H9 (cell line): ENCODE measurements at regions not wholly inside any gene's neighbourhood (a gene's known extent, or its start where the extent isn't known, plus 50 kb on each side); places are given as distances from the start of the nearest gene placed in this dataset.
A peak's percentile ranks its signal among the peaks of the same experiment; 100 is the strongest.
"Not testable (repeated sequence)": the region's sequence is repeated elsewhere in the genome, so short reads cannot be mapped to it uniquely, and the experiment has no call there.

Experiments used
- DNase-seq: peaks from one replicate; pipeline ENCODE4 v3.0.0-alpha.2; 2017
- H2AFZ ChIP-seq: one replicate; pipeline ENCODE4 v1.6.1; 2013; ENCODE audit warnings: mild to moderate bottlenecking, low read length, control low read depth, moderate library complexity
- H2AK5ac ChIP-seq: 2 replicates; pipeline ENCODE4 v1.6.1; 2013; ENCODE audit warnings: low read length, control low read depth, mixed read lengths; ENCODE audit not compliant: insufficient read length
- H2BK120ac ChIP-seq: one replicate; pipeline ENCODE4 v1.6.1; 2013; ENCODE audit warnings: low read depth, mild to moderate bottlenecking, low read length, control low read depth, inconsistent platforms; ENCODE audit not compliant: poor library complexity, severe bottlenecking
- H2BK12ac ChIP-seq: 2 replicates; pipeline ENCODE4 v1.6.1; 2013; ENCODE audit warnings: low read length, control low read depth, mixed read lengths, low read depth; ENCODE audit not compliant: insufficient read length
- H2BK15ac ChIP-seq: 2 replicates; pipeline ENCODE4 v1.6.1; 2013; ENCODE audit warnings: low read depth, low read length, control low read depth
- H2BK20ac ChIP-seq: one replicate; pipeline ENCODE4 v1.6.1; 2013; ENCODE audit warnings: low read depth, mild to moderate bottlenecking, low read length, control low read depth, inconsistent platforms; ENCODE audit not compliant: poor library complexity, severe bottlenecking
- H2BK5ac ChIP-seq: 2 replicates; pipeline ENCODE4 v1.6.1; 2013; ENCODE audit warnings: low read length, control low read depth, mixed read lengths; ENCODE audit not compliant: insufficient read length
- H3K14ac ChIP-seq: 2 replicates; pipeline ENCODE4 v1.6.1; 2013; ENCODE audit warnings: low read length, control low read depth; ENCODE audit not compliant: insufficient read depth
- H3K18ac ChIP-seq: 2 replicates; pipeline ENCODE4 v1.6.1; 2013; ENCODE audit warnings: low read depth, mild to moderate bottlenecking, mixed read lengths, low read length, control low read depth; ENCODE audit not compliant: insufficient read length
- H3K23ac ChIP-seq: 2 replicates; pipeline ENCODE4 v1.6.1; 2013; ENCODE audit warnings: low read length, control low read depth, mixed read lengths, low read depth; ENCODE audit not compliant: insufficient read length
- H3K23me2 ChIP-seq: 2 replicates; pipeline ENCODE4 v1.6.1; 2013; ENCODE audit warnings: low read depth, mild to moderate bottlenecking, mixed read lengths, low read length, control low read depth; ENCODE audit not compliant: insufficient read length, poor library complexity, severe bottlenecking
- H3K27ac ChIP-seq: 2 replicates; pipeline ENCODE4 v1.5.1; 2013; ENCODE audit warnings: low read length, control low read depth, mixed read lengths, low read depth; ENCODE audit not compliant: insufficient read length
- H3K27me3 ChIP-seq: 2 replicates; pipeline ENCODE4 v1.6.1; 2013; ENCODE audit warnings: low read length, control low read depth, inconsistent platforms; ENCODE audit not compliant: insufficient read depth
- H3K4ac ChIP-seq: 2 replicates; pipeline ENCODE4 v1.6.1; 2013; ENCODE audit warnings: low read depth, mild to moderate bottlenecking, control low read depth, inconsistent platforms, low read length, moderate library complexity
- H3K4me1 ChIP-seq: 2 replicates; pipeline ENCODE4 v1.6.1; 2013; ENCODE audit warnings: low read length, control low read depth, inconsistent platforms; ENCODE audit not compliant: insufficient read depth
- H3K4me2 ChIP-seq: 2 replicates; pipeline ENCODE4 v1.6.1; 2013; ENCODE audit warnings: low read length, control low read depth, mixed read lengths; ENCODE audit not compliant: insufficient read length, insufficient read depth
- H3K56ac ChIP-seq: 2 replicates; pipeline ENCODE4 v1.6.1; 2013; ENCODE audit warnings: low read depth, mild to moderate bottlenecking, mixed read lengths, low read length, control low read depth; ENCODE audit not compliant: insufficient read length
- H3K79me1 ChIP-seq: 2 replicates; pipeline ENCODE4 v1.6.1; 2013; ENCODE audit warnings: low read depth, mild to moderate bottlenecking, moderate library complexity, low read length, control low read depth, inconsistent platforms; ENCODE audit not compliant: insufficient read depth, poor library complexity, severe bottlenecking
- H3K79me2 ChIP-seq: 2 replicates; pipeline ENCODE4 v1.6.1; 2013; ENCODE audit warnings: low read length, control low read depth, inconsistent platforms; ENCODE audit not compliant: insufficient read depth
- H3K9ac ChIP-seq: 2 replicates; pipeline ENCODE4 v1.6.1; 2013; ENCODE audit warnings: low read length, control low read depth, mixed read lengths; ENCODE audit not compliant: insufficient read length; ENCODE audit errors: extremely low read depth
- H3K9me3 ChIP-seq: one replicate; pipeline ENCODE4 v1.6.1; 2013; ENCODE audit warnings: low read depth, low read length, inconsistent platforms; ENCODE audit not compliant: control insufficient read depth
- H3T11ph ChIP-seq: one replicate; pipeline ENCODE4 v1.6.1; 2013; ENCODE audit warnings: mild to moderate bottlenecking, low read length, control low read depth, inconsistent platforms
- H4K20me1 ChIP-seq: one replicate; pipeline ENCODE4 v1.6.1; 2013; ENCODE audit not compliant: control insufficient read depth, insufficient read length, insufficient read depth
- H4K5ac ChIP-seq: 2 replicates; pipeline ENCODE4 v1.6.1; 2013; ENCODE audit warnings: low read depth, mild to moderate bottlenecking, mixed read lengths, low read length, control low read depth; ENCODE audit not compliant: insufficient read length
- H4K8ac ChIP-seq: replicated peaks from 2 replicates; pipeline ENCODE4 v1.6.1; 2013; ENCODE audit warnings: low read length, control low read depth, mixed read lengths, low read depth; ENCODE audit not compliant: insufficient read length
- H4K91ac ChIP-seq: 2 replicates; pipeline ENCODE4 v1.6.1; 2013; ENCODE audit warnings: low read depth, mild to moderate bottlenecking, moderate library complexity, mixed read lengths, low read length, control low read depth; ENCODE audit not compliant: insufficient read length
- H3K27ac Mint-ChIP-seq, 3 experiments: 2 replicates in 2 of 3; 3 replicates in 1 of 3; pipeline ENCODE4 v1.8.0; 2020 to 2021; ENCODE audit warnings: mixed read lengths in 3 of 3, mild to moderate bottlenecking in 1 of 3, moderate library complexity in 1 of 3
- H3K27me3 Mint-ChIP-seq: 2 replicates; pipeline ENCODE4 v1.8.0; 2021; ENCODE audit warnings: low read depth, mild to moderate bottlenecking, moderate library complexity, mixed read lengths
- H3K36me3 Mint-ChIP-seq, 3 experiments: 2 replicates in 2 of 3; 3 replicates in 1 of 3; pipeline ENCODE4 v1.8.0; 2020 to 2021; ENCODE audit warnings: low read depth in 3 of 3, mixed read lengths in 3 of 3; ENCODE audit not compliant: insufficient read depth in 1 of 3
- H3K4me1 Mint-ChIP-seq, 2 experiments: 2 replicates each; pipeline ENCODE4 v1.8.0; 2020; ENCODE audit warnings: mixed read lengths in 2 of 2
- H3K4me3 Mint-ChIP-seq, 2 experiments: 2 replicates in 1 of 2; 3 replicates in 1 of 2; pipeline ENCODE4 v1.8.0; 2020 to 2021; ENCODE audit warnings: mild to moderate bottlenecking in 2 of 2, mixed read lengths in 2 of 2, moderate library complexity in 1 of 2
- H3K9me3 Mint-ChIP-seq, 2 experiments: 2 replicates in 1 of 2; 3 replicates in 1 of 2; pipeline ENCODE4 v1.8.0; 2020; ENCODE audit warnings: mild to moderate bottlenecking in 2 of 2, mixed read lengths in 2 of 2, moderate library complexity in 1 of 2
- CTCF ChIP-seq: fragments of 200-600 bp; sonication (generic); conservative IDR thresholded peaks from 3 replicates; pipeline ENCODE4 v1.8.0; 2021; ENCODE audit warnings: antibody characterized with exemption, mild to moderate bottlenecking
- WGBS: extraction: QIAGEN DNeasy Blood & Tissue Kit; methylation state at CpG from one replicate; pipeline ENCODE4 v1.1.7; 2013; ENCODE audit warnings: missing lambda C conversion rate, low lambda C conversion rate, mixed read lengths; ENCODE audit not compliant: insufficient read length; ENCODE audit errors: extremely low coverage; 5-methylcytosine and 5-hydroxymethylcytosine counted together

GRCh38 chr7:52340067-52340466 lies 695.4 kb upstream of the POM121L12 start:
- Mint-ChIP-seq H3K36me3 (peaks cover 0 to 3% (median 0%) of the 10 kb centered on the region in 3 experiments; a peak in 2 of 7 replicates), H3K4me1 (peaks cover 5 to 6% of the 10 kb centered on the region in 2 experiments), H3K27me3 (no peaks in the 10 kb centered on the region; the same call in 1 of the 2 replicates), H3K4me3 (no peak overlapping the region), H3K9me3 (peaks cover 0 to 3% of the 10 kb centered on the region in 2 experiments; a peak in 1 of 5 replicates), H3K27ac (no peak overlapping the region)
- H3K23ac ChIP-seq: no peak overlapping the region
- no peak overlapping the region for H3K56ac ChIP-seq
- no peak overlapping the region for H2BK15ac ChIP-seq
- H2BK5ac ChIP-seq: no peak overlapping the region
- no peak overlapping the region for H3K27ac ChIP-seq
- no peaks in the 10 kb centered on the region for H3K79me2 ChIP-seq
- WGBS: no CpG with 5 or more reads among the region's 6 CpGs
- H2AFZ ChIP-seq: no peak overlapping the region
- H3K18ac ChIP-seq: no peak overlapping the region
- no peaks in the 10 kb centered on the region for H3K23me2 ChIP-seq
- H2BK12ac ChIP-seq: no peak overlapping the region
- H4K91ac ChIP-seq: no peak overlapping the region
- TF ChIP-seq CTCF: no peak
- no peak overlapping the region for H3K9ac ChIP-seq
- H3K4ac ChIP-seq: no peak overlapping the region
- no peak overlapping the region for H2AK5ac ChIP-seq
- no peak overlapping the region for H3K4me2 ChIP-seq
- no peak overlapping the region for H2BK20ac ChIP-seq
- H3K79me1 ChIP-seq: no peaks in the 10 kb centered on the region
- no peaks in the 10 kb centered on the region for H4K20me1 ChIP-seq
- H4K8ac ChIP-seq: no peak overlapping the region
- H3K14ac ChIP-seq: no peak overlapping the region
- H3T11ph ChIP-seq: no peak overlapping the region
- no peak overlapping the region for H2BK120ac ChIP-seq
- H4K5ac ChIP-seq: no peak overlapping the region
- H3K9me3 ChIP-seq: no peaks in the 10 kb centered on the region
- H3K27me3 ChIP-seq: no peaks in the 10 kb centered on the region
- H3K4me1 ChIP-seq: no peaks in the 10 kb centered on the region
- DNase-seq: no peak

- H2AFZ ChIP-seq: not testable (repeated sequence)
- no CpG with 5 or more reads among the region's 7 CpGs for WGBS
These were observed 707.1 kb upstream of the POM121L12 start for GRCh38 chr7:52328328-52328727.

More at GRCh38 chr7:52328328-52328727, 707.1 kb upstream of the POM121L12 start:
- H3T11ph ChIP-seq, H3K79me1 ChIP-seq, H3K4me1 Mint-ChIP-seq, H3K27me3 Mint-ChIP-seq, H3K4me2 ChIP-seq, H3K23ac ChIP-seq, H3K4me3 Mint-ChIP-seq, H4K5ac ChIP-seq, H2BK12ac ChIP-seq, H3K56ac ChIP-seq, H3K27ac ChIP-seq, H3K14ac ChIP-seq, H4K91ac ChIP-seq, H2BK20ac ChIP-seq, H3K4ac ChIP-seq, H4K20me1 ChIP-seq, H2AK5ac ChIP-seq, H3K4me1 ChIP-seq, H3K27ac Mint-ChIP-seq, H4K8ac ChIP-seq, H3K23me2 ChIP-seq, H3K9me3 ChIP-seq, H2BK15ac ChIP-seq, H2BK5ac ChIP-seq, H3K18ac ChIP-seq, H3K9ac ChIP-seq, H3K79me2 ChIP-seq, H3K27me3 ChIP-seq, H2BK120ac ChIP-seq: not testable (repeated sequence)
- H3K9me3 Mint-ChIP-seq: peaks cover 26 to 33% of the 10 kb centered on the region in 2 experiments
- peaks cover 7 to 25% (median 17%) of the 10 kb centered on the region in 3 experiments; a peak in 6 of 7 replicates for H3K36me3 Mint-ChIP-seq
- DNase-seq: peak; percentile 60
